ENCODE measurements at regions not wholly inside any gene's neighbourhood (a gene's known extent, or its start where the extent isn't known, plus 50 kb on each side); places are given as distances from the start of the nearest gene placed in this dataset.

DNA sequence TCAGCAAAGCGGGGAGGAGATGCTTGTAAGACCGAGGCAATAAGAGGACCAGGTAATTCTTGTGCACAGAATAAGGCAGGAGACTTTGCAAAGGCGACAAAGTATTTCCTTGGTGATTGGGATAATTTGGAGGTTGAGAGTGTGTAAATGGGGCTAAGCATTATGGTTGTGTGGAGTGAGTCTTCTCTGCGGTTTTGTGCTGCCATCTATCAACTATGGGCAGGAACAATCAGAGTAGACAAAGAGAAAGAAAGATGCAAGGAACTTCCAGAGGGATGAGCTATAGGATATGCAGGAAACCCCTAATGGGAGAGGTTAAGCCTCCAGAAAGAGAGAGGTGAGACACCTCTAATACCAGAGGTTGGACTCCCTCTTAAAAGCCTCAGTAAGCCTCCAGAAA is 339.8 kb downstream of the PAPSS1 start:
- peak overlapping the region; percentile 68 for H3K4me2 ChIP-seq
- intact Hi-C loops (cut with micrococcal nuclease; ENCODE audit: unreplicated experiment) = loop anchor here (2.0 to 10.0 kb wide), 3 partner anchors 195 to 1015 kb away; partner anchors contain the start of gene GIMD1
- H3K4me3 ChIP-seq = 0 out of 2 replicates have a peak overlapping the region, but pooled peaks have one; percentile 28
- ChIA-PET CTCF (interaction anchor here (0.6 to 0.8 kb wide), 3 partner anchors 202 to 1264 kb away, joined by 3 read pairs; no protein-coding TSS in a partner anchor), POLR2A (ENCODE audit: unreplicated experiment) (no interaction called here)
- H3K79me2 ChIP-seq (ENCODE audit: low read depth) = no peaks in the 10 kb centered on the region
- DNase-seq = no peak
- no TSS peak for BruUV-seq (replicated peaks)
- no peaks in the 10 kb centered on the region for H4K20me1 ChIP-seq (ENCODE audit: insufficient read depth)
- H3K36me3 ChIP-seq (ENCODE audit: low read depth) = no peaks in the 10 kb centered on the region
- TF ChIP-seq CTCF (conservative IDR thresholded peaks at IDR 0.05) (no peak), EZH2 (IDR thresholded peaks at IDR 0.05; ENCODE audit: low read depth) (no peak)
- H3F3A ChIP-seq (ENCODE audit: insufficient read depth, low read depth) = no peaks in the 10 kb centered on the region
- H3K27me3 ChIP-seq (ENCODE audit: insufficient read depth, low read depth) = no peaks in the 10 kb centered on the region
- peak overlapping the region; percentile 68; the same call in 1 of the 2 replicates for H2AFZ ChIP-seq
- H3K9me3 ChIP-seq (ENCODE audit: insufficient read depth, low read depth) = no peaks in the 10 kb centered on the region
- no peaks in the 10 kb centered on the region for H3K4me1 ChIP-seq (replicated peaks; ENCODE audit: insufficient read depth)
- H3K9me2 ChIP-seq (ENCODE audit: insufficient read depth) = no peaks in the 10 kb centered on the region
- H3K27ac ChIP-seq = no peak overlapping the region

- Histone ChIP-seq H3K9me2 (ENCODE audit: insufficient read depth) (no peaks in the 10 kb centered on the region), H2AFZ (no peak overlapping the region), H3K4me3 (no peak overlapping the region), H3K36me3 (ENCODE audit: low read depth) (no peaks in the 10 kb centered on the region), H3K9me3 (ENCODE audit: insufficient read depth, low read depth) (no peaks in the 10 kb centered on the region), H3K4me2 (no peak overlapping the region), H3K27ac (no peak overlapping the region), H3K79me2 (ENCODE audit: low read depth) (no peaks in the 10 kb centered on the region), H3F3A (ENCODE audit: insufficient read depth, low read depth) (no peaks in the 10 kb centered on the region), H3K4me1 (replicated peaks; ENCODE audit: insufficient read depth) (no peaks in the 10 kb centered on the region), H4K20me1 (ENCODE audit: insufficient read depth) (no peaks in the 10 kb centered on the region), H3K27me3 (ENCODE audit: insufficient read depth, low read depth) (no peaks in the 10 kb centered on the region)
- no peak for DNase-seq
- intact Hi-C loops (cut with micrococcal nuclease; ENCODE audit: unreplicated experiment) = loop anchor here (2.0 kb wide), 1 partner anchor 284 kb away; no protein-coding TSS in a partner anchor
- TF ChIP-seq EZH2 (IDR thresholded peaks at IDR 0.05; ENCODE audit: low read depth) (no peak), CTCF (conservative IDR thresholded peaks at IDR 0.05) (no peak)
- no TSS peak for BruUV-seq (replicated peaks)
- ChIA-PET CTCF (no interaction called here), POLR2A (ENCODE audit: unreplicated experiment) (no interaction called here)
Measured at GRCh38 chr4:107379054-107379869, 340.8 kb downstream of the PAPSS1 start.

DNA sequence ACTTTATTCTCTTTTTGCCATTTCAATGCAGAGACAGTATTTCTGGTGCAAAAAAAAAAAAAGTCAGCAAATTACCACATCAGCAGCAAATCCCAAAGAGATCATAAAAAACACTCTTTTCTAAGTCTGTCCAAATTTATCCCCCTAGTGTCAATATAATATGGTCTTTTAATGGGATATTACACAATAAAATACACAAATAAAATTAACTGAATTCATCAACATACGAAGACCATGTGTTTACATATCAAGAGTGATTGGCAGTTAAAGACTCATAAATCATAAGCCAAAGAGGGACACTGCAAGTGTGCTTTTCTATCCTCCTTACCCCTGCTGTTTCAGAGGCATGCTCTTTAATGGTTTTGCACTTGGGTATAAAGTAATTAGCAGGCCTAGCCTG is 340.2 kb upstream of the DKK2 start:
- no peak for DNase-seq
- H3K9me2 ChIP-seq (ENCODE audit: insufficient read depth) = no peaks in the 10 kb centered on the region
- H2AFZ ChIP-seq = no peak overlapping the region
- H3K27me3 ChIP-seq (ENCODE audit: insufficient read depth, low read depth) = no peaks in the 10 kb centered on the region
- ChIA-PET CTCF (no interaction called here), POLR2A (ENCODE audit: unreplicated experiment) (no interaction called here)
- TF ChIP-seq CTCF (conservative IDR thresholded peaks at IDR 0.05) (no peak), EZH2 (IDR thresholded peaks at IDR 0.05; ENCODE audit: low read depth) (no peak)
- intact Hi-C loops (cut with micrococcal nuclease; ENCODE audit: unreplicated experiment) = no loop called here
- no peak overlapping the region for H3K4me3 ChIP-seq
- H3K79me2 ChIP-seq (ENCODE audit: low read depth) = no peaks in the 10 kb centered on the region
- BruUV-seq (replicated peaks) = no TSS peak
- H3K36me3 ChIP-seq (ENCODE audit: low read depth) = no peaks in the 10 kb centered on the region
- no peaks in the 10 kb centered on the region for H3K4me1 ChIP-seq (replicated peaks; ENCODE audit: insufficient read depth)
- H3K4me2 ChIP-seq = no peak overlapping the region
- H3F3A ChIP-seq (ENCODE audit: insufficient read depth, low read depth) = no peaks in the 10 kb centered on the region
- no peaks in the 10 kb centered on the region for H3K9me3 ChIP-seq (ENCODE audit: insufficient read depth, low read depth)
- no peaks in the 10 kb centered on the region for H4K20me1 ChIP-seq (ENCODE audit: insufficient read depth)
- H3K27ac ChIP-seq = no peak overlapping the region
